ENCODE measurements at regions not wholly inside any gene's neighbourhood (a gene's known extent, or its start where the extent isn't known, plus 50 kb on each side); places are given as distances from the start of the nearest gene placed in this dataset.

GRCh38 chr5:168047669-168048111 is 243.8 kb upstream of the WWC1 start:
- DNase-seq, result no peak

DNA sequence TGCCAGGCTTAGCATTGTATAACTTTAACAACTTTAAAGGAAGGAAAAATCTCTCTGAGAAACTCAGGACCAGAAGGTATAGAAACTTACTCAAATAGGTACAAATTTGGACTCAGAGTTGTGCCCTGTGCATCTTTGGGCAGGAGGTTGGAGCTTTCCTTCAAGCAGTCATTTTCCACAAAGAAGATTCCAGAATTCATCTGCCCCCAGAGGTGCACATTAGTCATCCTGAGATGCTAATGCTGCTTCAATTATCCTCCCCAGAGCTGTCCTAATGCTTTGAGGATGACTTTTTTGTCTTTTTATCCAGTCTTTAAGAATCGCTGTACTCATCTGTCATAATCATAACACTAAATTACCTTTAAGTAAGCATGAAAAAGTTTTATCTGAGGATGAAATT is 243.0 kb upstream of the WWC1 start:
- no peak for DNase-seq

- no peak for DNase-seq
These were observed 238.8 kb upstream of the WWC1 start for GRCh38 chr5:168052686-168053085.

- no peak for DNase-seq
These were observed 237.4 kb upstream of the WWC1 start for GRCh38 chr5:168054091-168054490.

- DNase-seq, result no peak
These were observed 236.2 kb upstream of the WWC1 start for GRCh38 chr5:168055141-168055683.

DNA sequence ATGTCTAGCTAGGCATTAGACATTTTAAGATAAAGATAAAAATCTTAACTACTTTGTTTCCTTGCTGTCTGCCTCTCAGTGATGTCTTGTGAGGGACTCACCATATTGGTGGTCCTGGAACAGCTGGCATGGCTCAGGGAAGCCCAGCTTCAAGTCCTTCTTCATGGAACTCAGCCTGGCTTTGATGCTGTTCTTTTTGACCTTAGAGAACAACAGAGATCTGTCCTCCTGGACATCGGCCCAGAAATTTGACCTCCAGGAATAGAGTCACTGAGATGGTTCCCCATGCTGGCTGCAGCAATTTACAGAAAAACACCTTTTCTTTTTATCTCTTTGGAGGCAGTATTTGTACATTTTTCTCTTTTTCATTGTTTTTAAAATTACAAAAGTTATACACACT is 235.5 kb upstream of the WWC1 start:
- no peak for DNase-seq

DNA sequence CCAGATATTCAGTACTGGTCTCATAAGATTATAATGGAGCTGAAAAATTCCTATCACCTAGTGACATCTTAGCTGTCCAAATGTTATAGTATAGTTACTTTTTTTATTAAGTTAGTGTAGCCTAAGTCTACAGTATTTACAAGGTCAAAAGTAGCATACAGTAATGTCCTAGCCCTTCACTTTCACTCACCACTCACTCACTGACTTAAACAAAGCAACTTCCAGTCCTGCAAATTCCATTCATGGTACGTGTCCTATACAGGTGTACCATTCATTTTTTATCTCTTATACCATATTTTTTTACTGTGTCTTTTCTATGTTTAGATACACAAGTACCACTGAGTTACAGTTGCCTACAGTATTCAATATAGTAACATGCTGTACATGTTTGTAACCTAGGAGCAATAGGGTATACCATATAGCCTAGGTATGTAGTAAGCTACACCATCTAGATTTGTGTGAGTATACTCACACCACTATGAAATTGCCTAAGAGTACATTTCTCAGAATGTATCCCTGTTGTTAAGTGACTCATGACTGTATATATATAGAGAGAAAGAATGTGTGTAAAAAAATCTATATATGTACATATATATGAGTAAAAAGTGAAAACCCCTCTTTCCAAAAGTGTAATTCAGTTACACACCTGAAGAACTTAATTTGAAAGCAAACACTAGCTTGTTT is 234.8 kb upstream of the WWC1 start:
- no peak for DNase-seq

DNA sequence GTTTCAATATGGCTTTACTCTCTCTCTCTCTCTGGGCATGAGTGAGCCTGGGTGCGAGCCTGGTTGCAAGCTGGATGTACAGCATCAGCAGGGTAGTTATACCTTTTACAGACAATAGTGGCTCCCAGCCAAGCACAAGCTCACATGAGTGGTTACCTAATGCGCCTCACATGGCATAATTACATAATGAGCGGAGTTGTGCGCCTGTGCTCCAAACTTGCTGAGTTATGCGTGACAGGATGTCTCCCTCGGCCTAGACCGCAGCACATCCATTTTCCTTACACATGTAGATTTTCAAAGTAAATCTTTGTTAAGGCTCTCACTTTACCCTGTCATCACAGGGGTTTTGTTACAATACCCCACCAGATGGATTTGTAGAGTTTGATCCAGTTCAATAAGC is 233.5 kb upstream of the WWC1 start:
- DNase-seq, result no peak

- DNase-seq, result no peak
These were observed 232.3 kb upstream of the WWC1 start for GRCh38 chr5:168059131-168059530.

- DNase-seq, result no peak
These were observed 229.2 kb upstream of the WWC1 start for GRCh38 chr5:168062239-168062638.

GRCh38 chr5:168064457-168064856 is 227.0 kb upstream of the WWC1 start:
- DNase-seq, result no peak

- DNase-seq, result no peak
These were observed 226.4 kb upstream of the WWC1 start for GRCh38 chr5:168064933-168065622.

DNA sequence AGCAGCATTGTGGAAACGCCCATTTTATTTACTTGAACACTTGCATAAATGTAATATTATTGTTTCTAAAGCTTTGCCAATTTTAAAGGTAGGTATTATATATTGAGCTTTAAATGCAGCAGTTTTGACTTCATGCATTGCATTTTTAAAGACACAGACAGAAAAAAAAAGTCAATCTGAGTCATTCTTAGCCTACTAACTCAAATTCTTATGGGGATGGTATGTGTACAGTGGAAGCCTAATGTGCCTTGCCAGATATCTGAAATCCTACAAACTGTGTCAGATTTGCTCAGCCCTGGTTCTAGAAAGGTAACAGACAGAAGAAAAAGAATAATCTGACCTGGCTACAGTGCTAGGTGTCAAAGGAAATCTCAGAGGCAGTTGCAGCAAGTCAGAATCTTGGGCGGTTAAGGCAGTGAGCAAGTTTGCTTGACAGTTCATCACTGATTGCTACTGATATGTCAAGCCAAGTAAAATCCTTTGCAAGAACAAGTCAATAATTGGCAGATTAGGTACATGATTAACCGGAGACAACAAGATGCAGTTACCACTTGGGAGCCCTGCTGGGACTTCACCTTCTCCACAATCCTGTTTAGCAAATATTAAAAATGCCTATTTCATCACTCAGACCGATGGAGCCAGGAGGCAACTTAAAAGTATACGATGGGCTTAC is 224.8 kb upstream of the WWC1 start:
- DNase-seq, result no peak

DNA sequence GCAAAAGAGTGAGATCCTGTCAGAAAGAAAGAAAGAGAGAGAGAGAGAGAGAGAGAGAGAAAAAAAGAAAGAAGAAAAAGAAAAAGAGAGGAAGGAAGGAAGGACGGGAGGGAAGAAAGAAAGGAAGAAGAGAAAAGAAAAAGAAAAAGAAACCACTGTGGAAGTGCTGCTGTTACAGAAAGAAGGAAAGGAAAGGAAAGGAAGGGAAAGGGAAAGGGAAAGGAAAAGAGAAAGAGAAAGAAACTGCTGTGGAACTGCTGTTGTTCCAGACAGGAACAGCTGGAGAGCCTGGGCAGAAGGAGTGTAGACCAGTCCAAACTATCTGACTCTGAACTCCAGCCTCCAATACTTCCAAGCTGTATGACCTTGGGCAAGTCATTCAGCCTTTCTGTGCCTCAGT is 220.7 kb upstream of the WWC1 start:
- no peak for DNase-seq

DNA sequence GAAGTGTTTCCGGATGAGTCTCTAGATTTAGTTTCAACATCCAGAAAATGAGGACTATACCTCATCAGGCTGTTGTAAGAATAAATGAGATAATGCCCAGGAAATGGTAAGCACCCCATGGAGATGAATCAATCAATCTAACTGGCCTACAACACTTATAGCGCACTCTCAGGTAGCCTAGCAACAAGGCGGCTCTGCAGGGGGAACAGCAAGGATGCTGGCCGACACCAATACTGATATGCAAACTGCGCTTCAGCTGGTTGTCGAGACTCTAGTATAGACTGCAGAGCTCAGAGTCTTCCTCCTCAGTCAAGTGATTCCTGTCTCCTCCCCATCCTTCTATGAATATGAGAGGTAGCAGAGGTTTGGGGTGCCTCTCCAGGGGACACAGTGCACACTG is 218.8 kb upstream of the WWC1 start:
- no peak for DNase-seq

GRCh38 chr5:168073311-168073710 is 218.1 kb upstream of the WWC1 start:
- DNase-seq, result no peak

DNA sequence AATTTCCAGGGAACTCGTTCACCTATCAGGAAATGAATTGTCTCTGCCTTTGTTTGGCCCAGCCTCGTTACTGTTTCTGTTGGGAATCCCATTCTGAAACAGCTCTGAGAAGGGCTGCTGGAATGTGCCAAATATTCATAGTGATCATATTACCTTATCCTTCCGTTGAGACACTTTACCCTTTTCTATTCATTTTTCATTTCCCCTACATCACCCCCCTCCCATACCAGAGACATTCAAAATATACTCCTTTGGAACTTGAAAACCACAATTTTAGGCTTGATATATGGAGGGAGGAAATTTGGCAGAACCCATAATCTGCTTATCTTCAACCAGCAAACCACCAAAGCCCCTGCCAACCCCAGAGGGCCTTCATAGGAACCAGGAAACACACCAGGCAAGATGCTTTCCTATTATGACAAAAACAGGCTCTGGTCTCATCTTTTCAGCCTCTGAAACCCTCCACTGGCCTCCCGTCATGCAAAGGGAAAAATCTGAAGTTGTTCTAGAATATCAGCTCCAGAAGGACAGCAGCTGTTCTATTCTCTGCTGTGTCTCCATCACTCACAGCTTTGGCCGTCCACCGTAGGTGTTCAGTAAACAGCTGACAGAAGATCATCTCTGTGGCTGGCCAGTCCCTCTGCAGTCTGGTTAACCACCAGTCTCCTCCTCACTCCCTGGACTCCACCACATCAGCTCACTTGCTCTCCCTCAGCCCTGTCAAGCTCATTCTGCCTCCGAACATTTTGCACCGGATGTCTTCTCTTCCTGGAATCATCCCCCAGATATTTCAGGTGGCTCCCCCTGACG is 217.2 kb upstream of the WWC1 start:
- DNase-seq, result no peak

- DNase-seq, result no peak
These were observed 216.1 kb upstream of the WWC1 start for GRCh38 chr5:168075387-168075786.

DNA sequence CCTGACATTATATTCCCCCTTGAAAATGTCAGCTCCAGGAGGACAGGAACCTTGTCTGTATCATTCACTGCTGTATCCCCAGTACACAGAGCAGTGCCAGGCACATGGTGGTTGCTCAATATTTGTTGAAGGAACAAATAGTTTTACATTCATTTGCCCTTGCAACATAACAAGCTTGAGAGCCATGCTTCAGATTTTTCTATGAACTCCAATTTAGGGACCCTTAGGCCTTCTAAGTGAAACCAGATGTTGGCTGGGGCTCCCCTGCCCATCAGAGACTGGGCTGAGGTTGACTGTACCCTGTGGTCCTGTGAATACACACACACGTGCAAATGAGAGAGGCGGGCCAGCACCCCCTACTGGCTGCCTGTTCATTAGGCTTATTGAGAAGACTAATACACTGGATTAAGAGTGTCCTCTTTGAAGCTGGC is 214.9 kb upstream of the WWC1 start:
- no peak for DNase-seq

GRCh38 chr5:168085261-168086031 is 206.0 kb upstream of the WWC1 start:
- no peak for DNase-seq

DNA sequence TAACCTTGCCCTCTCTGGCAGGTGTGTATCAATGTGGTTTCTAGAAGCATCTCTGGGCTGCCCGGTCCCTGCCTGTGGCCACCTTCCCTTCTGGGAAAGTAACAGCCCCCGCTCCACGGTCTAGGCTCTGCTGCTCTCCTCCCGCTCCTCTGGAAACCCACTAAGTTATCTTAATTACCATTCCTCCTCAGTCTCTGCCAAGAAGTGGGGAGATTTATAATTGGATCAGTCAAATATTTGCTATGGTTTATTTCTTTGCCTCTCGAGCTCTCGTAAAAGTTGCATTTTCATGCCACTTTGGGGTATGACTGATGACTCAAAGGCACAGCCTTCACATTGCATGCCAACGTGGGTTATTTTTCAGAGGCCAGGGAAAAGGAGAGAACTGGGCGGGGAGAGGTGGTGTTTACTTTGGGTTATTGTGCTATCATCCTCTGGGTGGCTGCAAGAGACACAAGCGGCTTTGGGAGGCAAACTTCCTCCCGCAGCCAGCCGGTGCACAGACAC is 205.3 kb upstream of the WWC1 start:
- DNase-seq, result no peak

- DNase-seq, result no peak
These were observed 204.7 kb upstream of the WWC1 start for GRCh38 chr5:168086746-168087145.
